Keratinocyte (primary cell): ENCODE measurements at regions not wholly inside any gene's neighbourhood (a gene's known extent, or its start where the extent isn't known, plus 50 kb on each side); places are given as distances from the start of the nearest gene placed in this dataset.

Source experiments
- DNase-seq: peaks from one replicate; pipeline ENCODE4 v3.0.0-alpha.2; 2011; ENCODE audit warnings: low read depth, missing footprints, low spot score
- FAIRE-seq: peaks from 2 replicates; lab custom pipeline; 2011; peaks lifted over from hg19 to GRCh38; lab: Jason Lieb, UNC
- H2AFZ ChIP-seq: 2 replicates; pipeline ENCODE4 v1.6.0; 2012; ENCODE audit warnings: low read length, control low read depth, inconsistent platforms; ENCODE audit not compliant: control insufficient read depth
- H3K27ac ChIP-seq: 2 replicates; pipeline ENCODE4 v1.5.1; 2011; ENCODE audit warnings: low read length; ENCODE audit not compliant: control insufficient read depth, insufficient read depth
- H3K27me3 ChIP-seq: 3 replicates; pipeline ENCODE4 v1.6.0; 2011; ENCODE audit warnings: low read length; ENCODE audit not compliant: control insufficient read depth, insufficient read depth; ENCODE audit errors: extremely low read depth
- H3K36me3 ChIP-seq, 2 experiments: 2 replicates in 1 of 2; 3 replicates in 1 of 2; pipeline ENCODE4 v1.5.1; 2011; ENCODE audit warnings: low read length in 2 of 2, mild to moderate bottlenecking in 1 of 2; ENCODE audit not compliant: control insufficient read depth in 2 of 2, insufficient read depth in 2 of 2; ENCODE audit errors: extremely low read depth in 1 of 2
- H3K4me1 ChIP-seq: 3 replicates; pipeline ENCODE4 v1.5.1; 2011; ENCODE audit warnings: low read length; ENCODE audit not compliant: control insufficient read depth, insufficient read depth; ENCODE audit errors: extremely low read depth
- H3K4me2 ChIP-seq: 3 replicates; pipeline ENCODE4 v1.6.0; 2011; ENCODE audit warnings: low read depth, low read length; ENCODE audit not compliant: control insufficient read depth, insufficient read depth; ENCODE audit errors: extremely low read depth
- H3K4me3 ChIP-seq, 3 experiments: fragments of 200-600 bp in 1 of 3; sonication (generic) in 1 of 3; 2 replicates in 2 of 3; 3 replicates in 1 of 3; pipeline ENCODE4 v1.5.1; 2011 to 2016; ENCODE audit warnings: low read length in 3 of 3, mild to moderate bottlenecking in 3 of 3, control low read depth in 2 of 3, inconsistent platforms in 1 of 3, low read depth in 1 of 3, mixed read lengths in 1 of 3, mixed run types in 1 of 3, moderate library complexity in 1 of 3; ENCODE audit not compliant: control insufficient read depth in 2 of 3, insufficient read depth in 2 of 3; ENCODE audit errors: extremely low read depth in 1 of 3
- H3K79me2 ChIP-seq: 2 replicates; pipeline ENCODE4 v1.6.0; 2012; ENCODE audit warnings: low read length; ENCODE audit not compliant: control insufficient read depth, insufficient read depth
- H3K9ac ChIP-seq: 3 replicates; pipeline ENCODE4 v1.6.0; 2011; ENCODE audit warnings: low read length; ENCODE audit not compliant: control insufficient read depth, insufficient read depth; ENCODE audit errors: extremely low read depth
- H3K9me1 ChIP-seq: 3 replicates; pipeline ENCODE4 v1.6.0; 2011; ENCODE audit warnings: low read length; ENCODE audit not compliant: control insufficient read depth, insufficient read depth; ENCODE audit errors: extremely low read depth
- H3K9me3 ChIP-seq: 2 replicates; pipeline ENCODE4 v1.5.1; 2012; ENCODE audit warnings: low read depth, low read length; ENCODE audit not compliant: control insufficient read depth
- H4K20me1 ChIP-seq: 3 replicates; pipeline ENCODE4 v1.6.0; 2011; ENCODE audit warnings: low read length; ENCODE audit not compliant: control insufficient read depth, insufficient read depth; ENCODE audit errors: extremely low read depth
- EZH2 ChIP-seq: IDR thresholded peaks from one replicate; pipeline ENCODE4 v1.6.1; 2012; ENCODE audit warnings: inconsistent platforms, mild to moderate bottlenecking, low read length, moderate library complexity
- dilution Hi-C: fragments of 300-500 bp; cut with MboI; formaldehyde crosslinking; loops from one replicate; pipeline ENCODE4 v1.7.0; 2020; ENCODE audit warnings: low sequenced_read_pairs; ENCODE audit not compliant: extremely low pct_ligation_motif_present
- TF ChIP-seq, protein P1 (sequence below), 3 experiments: IDR thresholded peaks in 1 of 3; conservative IDR thresholded peaks in 1 of 3; optimal IDR thresholded peaks in 1 of 3; 2 replicates in 2 of 3; 3 replicates in 1 of 3; pipeline versions ENCODE3 to v1.5.1; 2011; ENCODE audit warnings: low read length in 3 of 3, mild to moderate bottlenecking in 3 of 3, moderate library complexity in 2 of 3, control low read depth in 1 of 3, inconsistent platforms in 1 of 3; ENCODE audit not compliant: insufficient read depth in 2 of 3; ENCODE audit errors: extremely low read depth in 1 of 3

- Histone ChIP-seq H3K27ac (no peak overlapping the region), H3K9ac (no peak overlapping the region), H4K20me1 (no peaks in the 10 kb centered on the region), H3K9me1 (no peaks in the 10 kb centered on the region), H3K4me1 (peaks cover 3% of the 10 kb centered on the region), H3K27me3 (no peaks in the 10 kb centered on the region), H3K79me2 (no peaks in the 10 kb centered on the region), H3K4me2 (no peak overlapping the region), H2AFZ (no peak overlapping the region), H3K4me3 (no peak overlapping the region), H3K36me3 (no peaks in the 10 kb centered on the region), H3K9me3 (no peaks in the 10 kb centered on the region)
- dilution Hi-C loops = no loop called here
- DNase-seq (no peak), FAIRE-seq (no peak)
- no peak for TF ChIP-seq EZH2
- TF ChIP-seq, protein P1, sequence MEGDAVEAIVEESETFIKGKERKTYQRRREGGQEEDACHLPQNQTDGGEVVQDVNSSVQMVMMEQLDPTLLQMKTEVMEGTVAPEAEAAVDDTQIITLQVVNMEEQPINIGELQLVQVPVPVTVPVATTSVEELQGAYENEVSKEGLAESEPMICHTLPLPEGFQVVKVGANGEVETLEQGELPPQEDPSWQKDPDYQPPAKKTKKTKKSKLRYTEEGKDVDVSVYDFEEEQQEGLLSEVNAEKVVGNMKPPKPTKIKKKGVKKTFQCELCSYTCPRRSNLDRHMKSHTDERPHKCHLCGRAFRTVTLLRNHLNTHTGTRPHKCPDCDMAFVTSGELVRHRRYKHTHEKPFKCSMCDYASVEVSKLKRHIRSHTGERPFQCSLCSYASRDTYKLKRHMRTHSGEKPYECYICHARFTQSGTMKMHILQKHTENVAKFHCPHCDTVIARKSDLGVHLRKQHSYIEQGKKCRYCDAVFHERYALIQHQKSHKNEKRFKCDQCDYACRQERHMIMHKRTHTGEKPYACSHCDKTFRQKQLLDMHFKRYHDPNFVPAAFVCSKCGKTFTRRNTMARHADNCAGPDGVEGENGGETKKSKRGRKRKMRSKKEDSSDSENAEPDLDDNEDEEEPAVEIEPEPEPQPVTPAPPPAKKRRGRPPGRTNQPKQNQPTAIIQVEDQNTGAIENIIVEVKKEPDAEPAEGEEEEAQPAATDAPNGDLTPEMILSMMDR (optimal IDR thresholded peaks at IDR 0.05 in 1 of 3, IDR thresholded peaks at IDR 0.05 in 1 of 3, conservative IDR thresholded peaks at IDR 0.05 in 1 of 3; ENCODE audit: extremely low read depth in 1 of 3, insufficient read depth in 2 of 3, low read length in 3 of 3) = no peak
Measured at GRCh38 chr7:32661929-32662328, 166.6 kb downstream of the AVL9 start.

- TF ChIP-seq EZH2 = no peak
- TF ChIP-seq, protein P1 (optimal IDR thresholded peaks at IDR 0.05 in 1 of 3, IDR thresholded peaks at IDR 0.05 in 1 of 3, conservative IDR thresholded peaks at IDR 0.05 in 1 of 3; ENCODE audit: extremely low read depth in 1 of 3, insufficient read depth in 2 of 3, low read length in 3 of 3) = no peak
- Histone ChIP-seq H3K4me1 (peaks cover 3% of the 10 kb centered on the region), H4K20me1 (no peaks in the 10 kb centered on the region), H3K4me2 (no peak overlapping the region), H3K27ac (no peak overlapping the region), H3K4me3 (no peak overlapping the region), H2AFZ (no peak overlapping the region), H3K9me1 (no peaks in the 10 kb centered on the region), H3K9me3 (no peaks in the 10 kb centered on the region), H3K27me3 (no peaks in the 10 kb centered on the region), H3K9ac (no peak overlapping the region), H3K36me3 (no peaks in the 10 kb centered on the region), H3K79me2 (no peaks in the 10 kb centered on the region)
- FAIRE-seq (no peak), DNase-seq (no peak)
- dilution Hi-C loops = no loop called here
Measured at GRCh38 chr7:32661501-32661900, 166.2 kb downstream of the AVL9 start.
